ENCODE measurements at regions not wholly inside any gene's neighbourhood (a gene's known extent, or its start where the extent isn't known, plus 50 kb on each side); places are given as distances from the start of the nearest gene placed in this dataset.

DNA sequence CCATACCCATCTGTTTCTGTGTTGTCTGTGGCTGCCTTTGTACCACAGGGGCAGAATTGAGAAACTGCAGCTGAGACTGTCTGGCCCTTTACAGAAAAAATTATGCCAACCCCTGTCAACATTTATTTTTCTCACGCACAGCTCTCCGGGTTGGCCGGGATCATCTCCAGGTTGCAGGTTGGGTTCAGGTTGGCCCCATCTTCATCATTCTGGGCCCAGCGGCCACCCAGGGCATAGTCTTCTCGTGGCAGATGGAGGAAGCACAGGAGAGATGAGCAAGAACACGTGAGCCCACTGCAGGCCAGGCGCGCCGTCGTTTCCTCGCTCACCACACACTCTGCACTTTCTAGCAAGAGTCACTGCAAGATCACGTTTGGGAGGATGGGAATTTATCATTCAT lies 66.1 kb upstream of the SEC14L1 start:
- no peak overlapping the region for H4K91ac ChIP-seq (ENCODE audit: insufficient read depth, low read depth, low read length)
- no peaks in the 10 kb centered on the region for H3K79me1 ChIP-seq (ENCODE audit: low read depth in 1 of 2, low read length in 2 of 2)
- H3K14ac ChIP-seq (replicated peaks; ENCODE audit: low read depth, low read length): no peak overlapping the region
- no peak overlapping the region for H2AK9ac ChIP-seq (replicated peaks; ENCODE audit: low read depth, low read length, poor library complexity)
- intact Hi-C loops (cut with micrococcal nuclease): no loop called here
- H3K4me2 ChIP-seq (ENCODE audit: low read depth, low read length): no peak overlapping the region
- no peak overlapping the region for H2AFZ ChIP-seq (replicated peaks; ENCODE audit: low read length, poor library complexity)
- ATAC-seq (ENCODE audit: low read depth) (no peak), DNase-seq (no peak)
- no peak overlapping the region for H2BK5ac ChIP-seq (ENCODE audit: low read depth, low read length, poor library complexity, severe bottlenecking)
- POLR2A ChIA-PET (ENCODE audit: unreplicated experiment): no interaction called here
- CTCF ChIA-PET: no interaction called here
- BruUV-seq (replicated peaks): no TSS peak
- no peaks in the 10 kb centered on the region for H3K9me3 ChIP-seq (ENCODE audit: control insufficient read depth, insufficient read depth, low read length)
- no peaks in the 10 kb centered on the region for H3K36me3 ChIP-seq (ENCODE audit: control insufficient read depth, insufficient read depth, low read length)
- H2BK20ac ChIP-seq (ENCODE audit: low read depth, low read length): no peak overlapping the region
- no peak overlapping the region for H3K9ac ChIP-seq (ENCODE audit: low read depth, low read length)
- dilution Hi-C loops (cut with HindIII; ENCODE audit: low sequenced_read_pairs, unreplicated experiment): no loop called here
- H3K18ac ChIP-seq (ENCODE audit: low read depth, low read length): no peak overlapping the region
- peaks cover 47% of the 10 kb centered on the region for H3K27me3 ChIP-seq (ENCODE audit: control insufficient read depth, insufficient read depth, low read length)
- H3K4ac ChIP-seq (ENCODE audit: low read depth, low read length): no peak overlapping the region
- no peak overlapping the region for H4K8ac ChIP-seq (ENCODE audit: low read depth in 2 of 2, low read length in 2 of 2)
- TF ChIP-seq RAD21 (IDR thresholded peaks at IDR 0.05; ENCODE audit: low read length) (no peak), CHD1 (IDR thresholded peaks at IDR 0.05; ENCODE audit: low read depth, low read length) (no peak), NFE2L2 (IDR thresholded peaks at IDR 0.05; ENCODE audit: low read depth, low read length) (no peak), MXI1 (IDR thresholded peaks at IDR 0.05; ENCODE audit: borderline replicate concordance, low read depth, low read length) (no peak), MAZ (IDR thresholded peaks at IDR 0.05; ENCODE audit: borderline replicate concordance, low read depth, low read length) (no peak), POLR2A (IDR thresholded peaks at IDR 0.05; ENCODE audit: low read depth, low read length) (no peak), MAFK (IDR thresholded peaks at IDR 0.05; ENCODE audit: low read depth, low read length) (no peak), FOS (IDR thresholded peaks at IDR 0.05; ENCODE audit: low read depth, low read length) (no peak), BHLHE40 (IDR thresholded peaks at IDR 0.05; ENCODE audit: low read depth, low read length) (no peak), SMC3 (IDR thresholded peaks at IDR 0.05; ENCODE audit: low read depth, low read length) (no peak), RFX5 (IDR thresholded peaks at IDR 0.05; ENCODE audit: low read depth, low read length) (no peak)
- TF ChIP-seq, protein P1, sequence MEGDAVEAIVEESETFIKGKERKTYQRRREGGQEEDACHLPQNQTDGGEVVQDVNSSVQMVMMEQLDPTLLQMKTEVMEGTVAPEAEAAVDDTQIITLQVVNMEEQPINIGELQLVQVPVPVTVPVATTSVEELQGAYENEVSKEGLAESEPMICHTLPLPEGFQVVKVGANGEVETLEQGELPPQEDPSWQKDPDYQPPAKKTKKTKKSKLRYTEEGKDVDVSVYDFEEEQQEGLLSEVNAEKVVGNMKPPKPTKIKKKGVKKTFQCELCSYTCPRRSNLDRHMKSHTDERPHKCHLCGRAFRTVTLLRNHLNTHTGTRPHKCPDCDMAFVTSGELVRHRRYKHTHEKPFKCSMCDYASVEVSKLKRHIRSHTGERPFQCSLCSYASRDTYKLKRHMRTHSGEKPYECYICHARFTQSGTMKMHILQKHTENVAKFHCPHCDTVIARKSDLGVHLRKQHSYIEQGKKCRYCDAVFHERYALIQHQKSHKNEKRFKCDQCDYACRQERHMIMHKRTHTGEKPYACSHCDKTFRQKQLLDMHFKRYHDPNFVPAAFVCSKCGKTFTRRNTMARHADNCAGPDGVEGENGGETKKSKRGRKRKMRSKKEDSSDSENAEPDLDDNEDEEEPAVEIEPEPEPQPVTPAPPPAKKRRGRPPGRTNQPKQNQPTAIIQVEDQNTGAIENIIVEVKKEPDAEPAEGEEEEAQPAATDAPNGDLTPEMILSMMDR (conservative IDR thresholded peaks at IDR 0.05; ENCODE audit: low read depth, low read length): no peak
- TF ChIP-seq, protein P2, sequence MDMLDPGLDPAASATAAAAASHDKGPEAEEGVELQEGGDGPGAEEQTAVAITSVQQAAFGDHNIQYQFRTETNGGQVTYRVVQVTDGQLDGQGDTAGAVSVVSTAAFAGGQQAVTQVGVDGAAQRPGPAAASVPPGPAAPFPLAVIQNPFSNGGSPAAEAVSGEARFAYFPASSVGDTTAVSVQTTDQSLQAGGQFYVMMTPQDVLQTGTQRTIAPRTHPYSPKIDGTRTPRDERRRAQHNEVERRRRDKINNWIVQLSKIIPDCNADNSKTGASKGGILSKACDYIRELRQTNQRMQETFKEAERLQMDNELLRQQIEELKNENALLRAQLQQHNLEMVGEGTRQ (IDR thresholded peaks at IDR 0.05; ENCODE audit: low read depth, low read length): no peak
- in situ Hi-C loops (cut with MboI; ENCODE audit: low sequenced_read_pairs): no loop called here
- no peaks in the 10 kb centered on the region for H3K9me1 ChIP-seq (ENCODE audit: insufficient read depth, low read length)
- no peaks in the 10 kb centered on the region for H4K20me1 ChIP-seq (ENCODE audit: insufficient read depth, low read length)
- no peak overlapping the region for H3K56ac ChIP-seq (ENCODE audit: extremely low read depth, insufficient read depth, low read length)
- no peak overlapping the region for H2BK15ac ChIP-seq (ENCODE audit: low read depth, low read length)
- no peak overlapping the region for H3K27ac ChIP-seq (ENCODE audit: insufficient read depth, low read length)
- H3K4me1 ChIP-seq (ENCODE audit: control insufficient read depth, insufficient read depth, low read length): no peaks in the 10 kb centered on the region
- H2AK5ac ChIP-seq (ENCODE audit: low read depth, low read length): no peak overlapping the region
- no peak overlapping the region for H3K23ac ChIP-seq (ENCODE audit: low read depth, low read length)
- no peak overlapping the region for H4K5ac ChIP-seq (ENCODE audit: low read depth, low read length)
- no peak overlapping the region for H3K4me3 ChIP-seq (ENCODE audit: insufficient read depth, low read depth, low read length)
- 93% methylated on average over 3 of the region's 12 CpGs; no CpG with 5 or more reads in 1 of the 2 experiments for WGBS, 2 experiments (ENCODE audit: extremely low coverage in 2 of 2, insufficient read length in 1 of 2)
- no peak overlapping the region for H2BK120ac ChIP-seq (ENCODE audit: low read depth, low read length)

All from IMR-90 (cell line).